H1 (cell line): ENCODE measurements at regions not wholly inside any gene's neighbourhood (a gene's known extent, or its start where the extent isn't known, plus 50 kb on each side); places are given as distances from the start of the nearest gene placed in this dataset.

Experiments used
- CTCF ChIA-PET: fragments of 300-600 bp; sonication (Branson Sonifier 250); formaldehyde crosslinking; loops from one replicate; lab custom pipeline; 2021; ENCODE audit not compliant: partially characterized antibody; lab: Charles Lee
- POLR2A ChIA-PET: fragments of 300-600 bp; sonication (Branson Sonifier 250); formaldehyde crosslinking; loops from one replicate; lab custom pipeline; 2021; ENCODE audit warnings: inconsistent platforms; ENCODE audit not compliant: partially characterized antibody; lab: Charles Lee
- DNase-seq, 2 experiments: peaks; one replicate each; pipeline versions ENCODE4 v3.0.0 to v3.0.0-alpha.2; 2010 to 2022; ENCODE audit warnings: low spot score in 2 of 2, low read depth in 1 of 2, mixed read lengths in 1 of 2
- FAIRE-seq: peaks from 2 replicates; lab custom pipeline; 2011; peaks lifted over from hg19 to GRCh38; lab: Jason Lieb, UNC
- H2AFZ ChIP-seq: 2 replicates; pipeline ENCODE4 v1.8.1; 2012; ENCODE audit warnings: low read length, inconsistent platforms
- H2AK5ac ChIP-seq: 2 replicates; pipeline ENCODE4 v1.6.1; 2013; ENCODE audit warnings: low read depth, low read length
- H2BK120ac ChIP-seq: replicated peaks from 2 replicates; pipeline ENCODE3; 2013; ENCODE audit warnings: low read depth, low read length, inconsistent platforms
- H2BK12ac ChIP-seq: 2 replicates; pipeline ENCODE4 v1.6.1; 2013; ENCODE audit warnings: low read depth, low read length
- H2BK15ac ChIP-seq: 2 replicates; pipeline ENCODE4 v1.6.1; 2013; ENCODE audit warnings: low read length
- H2BK20ac ChIP-seq: 2 replicates; pipeline ENCODE4 v1.6.1; 2013; ENCODE audit warnings: low read length
- H2BK5ac ChIP-seq: 2 replicates; pipeline ENCODE4 v1.6.1; 2013; ENCODE audit warnings: low read depth, low read length
- H3K14ac ChIP-seq: 2 replicates; pipeline ENCODE4 v1.6.1; 2013; ENCODE audit warnings: inconsistent platforms; ENCODE audit not compliant: insufficient read length
- H3K18ac ChIP-seq: 2 replicates; pipeline ENCODE4 v1.6.1; 2013; ENCODE audit warnings: low read length; ENCODE audit errors: extremely low read depth
- H3K23ac ChIP-seq: 2 replicates; pipeline ENCODE4 v1.6.1; 2013; ENCODE audit warnings: inconsistent platforms; ENCODE audit not compliant: insufficient read length
- H3K23me2 ChIP-seq: 2 replicates; pipeline ENCODE4 v1.6.1; 2013; ENCODE audit warnings: low read depth, low read length
- H3K27ac ChIP-seq: 2 replicates; pipeline ENCODE4 v1.6.1; 2011; ENCODE audit warnings: low read depth, low read length, inconsistent platforms
- H3K27me3 ChIP-seq, 4 experiments: replicated peaks in 1 of 4; 1 replicate in 1 of 4; 2 replicates in 3 of 4; pipeline versions ENCODE4 v1.6.1 to v1.8.1; 2011 to 2013; ENCODE audit warnings: low read length in 3 of 4, mild to moderate bottlenecking in 3 of 4, inconsistent platforms in 2 of 4, mixed read lengths in 2 of 4, moderate library complexity in 1 of 4; ENCODE audit not compliant: control insufficient read depth in 3 of 4, insufficient read depth in 3 of 4; ENCODE audit errors: extremely low read depth in 1 of 4
- H3K36me3 ChIP-seq, 4 experiments: 2 replicates each; pipeline versions ENCODE4 v1.6.1 to v1.8.1; 2011 to 2013; ENCODE audit warnings: mild to moderate bottlenecking in 4 of 4, low read length in 3 of 4, moderate library complexity in 2 of 4, control low read depth in 1 of 4, inconsistent platforms in 1 of 4; ENCODE audit not compliant: insufficient read depth in 4 of 4, control insufficient read depth in 2 of 4
- H3K4ac ChIP-seq: replicated peaks from 2 replicates; pipeline ENCODE3; 2013; ENCODE audit warnings: low read length, low read depth, mixed read lengths, inconsistent platforms; ENCODE audit not compliant: insufficient read length
- H3K4me1 ChIP-seq, 4 experiments: replicated peaks in 1 of 4; 1 replicate in 1 of 4; 2 replicates in 3 of 4; pipeline versions ENCODE4 v1.6.1 to v1.8.1; 2011 to 2013; ENCODE audit warnings: low read length in 3 of 4, inconsistent platforms in 2 of 4, mixed read lengths in 1 of 4; ENCODE audit not compliant: insufficient read depth in 4 of 4, control insufficient read depth in 3 of 4
- H3K4me2 ChIP-seq, 2 experiments: 2 replicates each; pipeline versions ENCODE4 v1.6.1 to v1.8.1; 2011 to 2013; ENCODE audit warnings: low read depth in 2 of 2, low read length in 2 of 2, control low read depth in 1 of 2, inconsistent platforms in 1 of 2, mild to moderate bottlenecking in 1 of 2; ENCODE audit not compliant: insufficient read depth in 1 of 2
- H3K4me3 ChIP-seq, 4 experiments: fragments of 200-600, 300-600 bp in 1 of 4; sonication (generic), shearing (Covaris generic), sonication (Bioruptor Twin) in 1 of 4; 2 replicates each; pipeline versions ENCODE4 v1.5.1 to v1.8.1; 2011 to 2016; ENCODE audit warnings: low read length in 4 of 4, low read depth in 3 of 4, control low read depth in 2 of 4, inconsistent platforms in 2 of 4, mild to moderate bottlenecking in 2 of 4, mixed read lengths in 1 of 4, moderate library complexity in 1 of 4; ENCODE audit not compliant: insufficient read depth in 2 of 4; ENCODE audit errors: extremely low read depth in 1 of 4
- H3K56ac ChIP-seq: replicated peaks from 2 replicates; pipeline ENCODE3; 2013; ENCODE audit warnings: low read depth, mild to moderate bottlenecking, mixed read lengths, low read length, inconsistent platforms; ENCODE audit not compliant: insufficient read length
- H3K79me1 ChIP-seq: 2 replicates; pipeline ENCODE4 v1.6.1; 2013; ENCODE audit warnings: low read depth, low read length, control low read depth
- H3K79me2 ChIP-seq, 2 experiments: 2 replicates each; pipeline versions ENCODE4 v1.6.1 to v1.8.1; 2012 to 2013; ENCODE audit warnings: low read length in 2 of 2, mild to moderate bottlenecking in 2 of 2, inconsistent platforms in 1 of 2; ENCODE audit not compliant: insufficient read depth in 2 of 2, control insufficient read depth in 1 of 2
- H3K9ac ChIP-seq, 4 experiments: replicated peaks in 1 of 4; 1 replicate in 1 of 4; 2 replicates in 3 of 4; pipeline versions ENCODE4 v1.6.1 to v1.8.1; 2011 to 2013; ENCODE audit warnings: low read depth in 3 of 4, low read length in 3 of 4, control low read depth in 2 of 4, mild to moderate bottlenecking in 2 of 4, moderate library complexity in 2 of 4, inconsistent platforms in 1 of 4; ENCODE audit errors: extremely low read depth in 1 of 4
- H3K9me3 ChIP-seq, 2 experiments: 2 replicates each; pipeline versions ENCODE4 v1.6.1 to v1.8.1; 2012 to 2013; ENCODE audit warnings: mild to moderate bottlenecking in 2 of 2, moderate library complexity in 2 of 2, control low read depth in 1 of 2, inconsistent platforms in 1 of 2, low read depth in 1 of 2, low read length in 1 of 2, mixed read lengths in 1 of 2; ENCODE audit not compliant: insufficient read depth in 2 of 2
- H4K20me1 ChIP-seq, 2 experiments: replicated peaks in 1 of 2; 2 replicates each; pipeline versions ENCODE3 to v1.8.1; 2011 to 2013; ENCODE audit warnings: inconsistent platforms in 2 of 2, low read length in 2 of 2, mild to moderate bottlenecking in 1 of 2; ENCODE audit not compliant: insufficient read depth in 2 of 2, control insufficient read depth in 1 of 2
- H4K5ac ChIP-seq: 2 replicates; pipeline ENCODE4 v1.6.1; 2013; ENCODE audit warnings: low read length, low read depth, mixed read lengths, inconsistent platforms; ENCODE audit not compliant: insufficient read length
- H4K8ac ChIP-seq: 2 replicates; pipeline ENCODE4 v1.8.0; 2013; ENCODE audit warnings: mild to moderate bottlenecking, moderate library complexity, low read length, inconsistent platforms; ENCODE audit not compliant: insufficient read depth; ENCODE audit errors: extremely low read depth
- H4K91ac ChIP-seq: replicated peaks from 2 replicates; pipeline ENCODE3; 2013; ENCODE audit warnings: low read length, mixed read lengths, inconsistent platforms; ENCODE audit not compliant: insufficient read length
- CBX5 ChIP-seq: fragments of 300-800, 300-1000 bp; sonication (generic); IDR thresholded peaks from 2 replicates; pipeline ENCODE4 v1.7.1; 2016; ENCODE audit warnings: antibody characterized with exemption, low read length, low read depth
- FOSL1 ChIP-seq: IDR thresholded peaks from 2 replicates; pipeline ENCODE4 v1.6.1; 2011; ENCODE audit warnings: mild to moderate bottlenecking, low read depth, low read length, moderate library complexity; ENCODE audit not compliant: insufficient read depth
- SP2 ChIP-seq: IDR thresholded peaks from 2 replicates; pipeline ENCODE4 v1.6.1; 2012; ENCODE audit warnings: mild to moderate bottlenecking, low read length, inconsistent platforms
- SRF ChIP-seq: IDR thresholded peaks from 2 replicates; pipeline ENCODE4 v1.6.1; 2011; ENCODE audit warnings: mild to moderate bottlenecking, low read depth, low read length, moderate library complexity
- WGBS, 2 experiments: shearing (Covaris generic) in 1 of 2; methylation state at CpG; one replicate each; pipeline versions ENCODE4 v1.1.6 to v1.1.7; 2013 to 2015; ENCODE audit warnings: low lambda C conversion rate in 2 of 2, mixed read lengths in 2 of 2, inconsistent platforms in 1 of 2, low coverage in 1 of 2, missing lambda C conversion rate in 1 of 2; ENCODE audit not compliant: insufficient replicate concordance in 2 of 2, insufficient coverage in 1 of 2, insufficient read length in 1 of 2; ENCODE audit errors: extremely low coverage in 1 of 2, missing lambda C conversion rate in 1 of 2; 5-methylcytosine and 5-hydroxymethylcytosine counted together

GRCh38 chr4:100284129-100284880 lies 94.0 kb upstream of the DDIT4L start:
- no peak overlapping the region; the same call in 1 of the 2 replicates for H2AFZ ChIP-seq
- no peak overlapping the region for H3K9ac ChIP-seq
- H3K56ac ChIP-seq, result no peak overlapping the region
- H4K91ac ChIP-seq, result no peak overlapping the region
- no peaks in the 10 kb centered on the region for H3K36me3 ChIP-seq
- H3K4ac ChIP-seq, result no peak overlapping the region
- H3K9me3 ChIP-seq, result no peaks in the 10 kb centered on the region
- H2BK15ac ChIP-seq, result no peak overlapping the region
- H3K23ac ChIP-seq, result no peak overlapping the region
- 88% methylated on average over 10 of the region's 10 CpGs; no CpG with 5 or more reads in 1 of the 2 experiments for WGBS, 2 experiments
- FAIRE-seq, result no peak
- H2BK12ac ChIP-seq, result no peak overlapping the region
- H3K79me1 ChIP-seq, result no peaks in the 10 kb centered on the region
- H3K4me1 ChIP-seq, result peaks cover 0 to 4% (median 1%) of the 10 kb centered on the region in 4 experiments; a peak in 4 of 7 replicates
- no peak for DNase-seq
- no peak overlapping the region for H2AK5ac ChIP-seq
- no peaks in the 10 kb centered on the region for H3K79me2 ChIP-seq
- no peak overlapping the region for H3K14ac ChIP-seq
- no peaks in the 10 kb centered on the region for H4K20me1 ChIP-seq
- no peak overlapping the region for H3K18ac ChIP-seq
- H3K4me2 ChIP-seq, result no peak overlapping the region
- CTCF ChIA-PET, result no interaction called here
- no peak overlapping the region for H4K5ac ChIP-seq
- H3K27ac ChIP-seq, result no peak overlapping the region
- H3K4me3 ChIP-seq, result no peak overlapping the region
- POLR2A ChIA-PET, result no interaction called here
- H3K23me2 ChIP-seq, result no peaks in the 10 kb centered on the region
- no peak overlapping the region for H4K8ac ChIP-seq
- no peak overlapping the region for H2BK20ac ChIP-seq
- no peak overlapping the region for H2BK120ac ChIP-seq
- H3K27me3 ChIP-seq, result no peaks in the 10 kb centered on the region
- H2BK5ac ChIP-seq, result no peak overlapping the region
- TF ChIP-seq SP2 (no peak), FOSL1 (no peak), CBX5 (no peak), SRF (no peak)
